MM.1S (cell line): ENCODE measurements at regions not wholly inside any gene's neighbourhood (a gene's known extent, or its start where the extent isn't known, plus 50 kb on each side); places are given as distances from the start of the nearest gene placed in this dataset.

Experiments used
- DNase-seq: peaks from one replicate; pipeline ENCODE4 v3.0.0-alpha.2; 2015
- H2AFZ ChIP-seq: fragments of 300-600 bp; sonication (generic); 2 replicates; pipeline ENCODE4 v1.6.0; 2016; ENCODE audit warnings: antibody characterized with exemption, low read length
- H3F3A ChIP-seq: fragments of 300-600 bp; sonication (generic); 2 replicates; pipeline ENCODE4 v1.6.1; 2016; ENCODE audit warnings: mild to moderate bottlenecking, antibody characterized with exemption, low read length, moderate library complexity, mixed read lengths; ENCODE audit not compliant: insufficient read depth
- H3K27ac ChIP-seq: fragments of 300-600 bp; sonication (generic); 2 replicates; pipeline ENCODE4 v1.5.1; 2016; ENCODE audit warnings: mild to moderate bottlenecking, low read length
- H3K27me3 ChIP-seq: fragments of 300-600 bp; sonication (generic); replicated peaks from 2 replicates; pipeline ENCODE4 v1.6.0; 2016; ENCODE audit warnings: low read length; ENCODE audit not compliant: insufficient read depth
- H3K36me3 ChIP-seq: fragments of 300-600 bp; sonication (generic); replicated peaks from 2 replicates; pipeline ENCODE4 v1.6.1; 2016; ENCODE audit warnings: mild to moderate bottlenecking, low read length, mixed read lengths; ENCODE audit not compliant: insufficient read depth
- H3K4me1 ChIP-seq: fragments of 300-600 bp; sonication (generic); 2 replicates; pipeline ENCODE4 v1.6.1; 2016; ENCODE audit warnings: low read length, mixed read lengths
- H3K4me2 ChIP-seq: fragments of 300-600 bp; sonication (generic); 2 replicates; pipeline ENCODE4 v1.6.0; 2016; ENCODE audit warnings: low read depth, low read length
- H3K4me3 ChIP-seq: fragments of 300-600 bp; sonication (generic); 2 replicates; pipeline ENCODE4 v1.5.1; 2016; ENCODE audit warnings: low read length, mixed read lengths
- H3K79me2 ChIP-seq: fragments of 300-600 bp; sonication (generic); 2 replicates; pipeline ENCODE4 v1.6.1; 2016; ENCODE audit warnings: mixed run types, low read length, mixed read lengths
- H3K9ac ChIP-seq: fragments of 300-600 bp; sonication (generic); 2 replicates; pipeline ENCODE4 v1.6.1; 2016; ENCODE audit warnings: low read length, mixed read lengths
- H3K9me2 ChIP-seq: fragments of 300-600 bp; sonication (generic); replicated peaks from 2 replicates; pipeline ENCODE4 v1.6.1; 2016; ENCODE audit warnings: mild to moderate bottlenecking, low read length, mixed read lengths; ENCODE audit not compliant: insufficient read depth
- H3K9me3 ChIP-seq: fragments of 300-600 bp; sonication (generic); replicated peaks from 2 replicates; pipeline ENCODE4 v1.6.1; 2016; ENCODE audit warnings: mild to moderate bottlenecking, low read length, mixed read lengths; ENCODE audit not compliant: insufficient read depth
- H4K20me1 ChIP-seq: fragments of 300-600 bp; sonication (generic); 2 replicates; pipeline ENCODE4 v1.6.1; 2016; ENCODE audit warnings: mild to moderate bottlenecking, low read length, moderate library complexity, mixed read lengths; ENCODE audit not compliant: insufficient read depth
- CTCF ChIP-seq: fragments of 300-600 bp; sonication (generic); IDR thresholded peaks from 2 replicates; pipeline ENCODE4 v1.5.1; 2016; ENCODE audit warnings: antibody characterized with exemption, low read length, mixed read lengths
- EZH2 ChIP-seq: fragments of 300-600 bp; sonication (generic); optimal IDR thresholded peaks from 2 replicates; pipeline ENCODE3; 2017; ENCODE audit warnings: low read depth, mild to moderate bottlenecking, antibody characterized with exemption, low read length, mixed read lengths
- EZH2phosphoT487 ChIP-seq: fragments of 300-600 bp; sonication (generic); IDR thresholded peaks from 2 replicates; pipeline ENCODE4 v1.6.1; 2018; ENCODE audit warnings: antibody characterized with exemption, low read length

DNA sequence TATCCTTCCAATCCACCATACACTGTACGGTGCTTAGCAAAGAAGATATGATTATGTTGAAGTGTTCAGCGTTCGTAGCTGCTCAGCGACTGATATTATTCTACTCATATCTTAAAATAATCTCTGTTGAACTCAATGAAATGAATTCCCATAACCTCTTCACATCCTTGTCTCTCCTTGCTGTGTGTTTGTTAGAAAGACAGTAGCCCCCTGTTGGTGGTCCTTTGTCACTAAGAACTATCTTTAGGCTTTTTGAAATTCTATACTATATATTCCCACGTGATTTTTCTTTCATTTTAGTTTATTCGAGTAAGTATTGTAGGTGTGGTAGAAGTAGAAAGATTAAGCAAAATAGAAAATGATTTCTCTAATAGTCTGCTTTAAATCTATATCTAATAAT, 762.8 kb upstream of the WWC1 start:
- Histone ChIP-seq H3K79me2 (no peaks in the 10 kb centered on the region), H3K36me3 (no peaks in the 10 kb centered on the region), H3K4me1 (no peaks in the 10 kb centered on the region), H3K9ac (no peak overlapping the region), H3K4me2 (no peak overlapping the region), H3K27ac (no peak overlapping the region), H3K9me3 (no peaks in the 10 kb centered on the region), H3K27me3 (no peaks in the 10 kb centered on the region), H3F3A (no peaks in the 10 kb centered on the region), H3K4me3 (no peak overlapping the region), H3K9me2 (no peaks in the 10 kb centered on the region), H4K20me1 (no peaks in the 10 kb centered on the region), H2AFZ (no peak overlapping the region)
- TF ChIP-seq EZH2 (no peak), CTCF (no peak)
- no peak for DNase-seq

DNA sequence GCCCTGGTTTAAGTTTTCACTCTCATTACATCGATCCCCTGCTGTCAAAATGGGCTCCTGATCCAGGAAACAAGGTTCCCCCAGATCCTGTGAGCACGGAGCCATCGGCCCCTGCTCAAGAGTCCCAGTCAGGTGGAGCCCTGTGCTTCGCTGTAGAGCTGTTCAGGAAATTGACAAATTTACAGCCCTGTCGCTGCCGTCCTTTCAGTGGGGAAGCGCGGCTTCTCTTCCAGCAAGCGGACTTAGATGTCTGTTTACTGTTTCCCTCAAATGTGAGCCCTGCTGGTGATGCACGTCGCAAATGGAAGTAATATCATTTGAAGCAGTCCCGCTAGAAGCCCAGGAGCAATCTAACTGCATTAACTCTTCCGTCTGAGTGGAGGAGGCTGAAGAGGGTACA, 760.9 kb upstream of the WWC1 start:
- no peaks in the 10 kb centered on the region for H3K9me2 ChIP-seq
- TF ChIP-seq EZH2phosphoT487 = no peak
- TF ChIP-seq EZH2 = no peak
- TF ChIP-seq CTCF = no peak
- no peak overlapping the region for H3K27ac ChIP-seq
- no peaks in the 10 kb centered on the region for H3K36me3 ChIP-seq
- H3F3A ChIP-seq = no peaks in the 10 kb centered on the region
- no peaks in the 10 kb centered on the region for H3K27me3 ChIP-seq
- H4K20me1 ChIP-seq = no peaks in the 10 kb centered on the region
- H3K4me2 ChIP-seq = no peak overlapping the region
- no peaks in the 10 kb centered on the region for H3K4me1 ChIP-seq
- H3K9me3 ChIP-seq = no peaks in the 10 kb centered on the region
- H2AFZ ChIP-seq = no peak overlapping the region
- no peak overlapping the region for H3K4me3 ChIP-seq
- H3K79me2 ChIP-seq = no peaks in the 10 kb centered on the region
- no peak for DNase-seq
- no peak overlapping the region for H3K9ac ChIP-seq

- Histone ChIP-seq H3K4me2 (no peak overlapping the region), H3K9ac (no peak overlapping the region), H3K9me2 (no peaks in the 10 kb centered on the region)
Observed at GRCh38 chr5:167533814-167534795, 757.3 kb upstream of the WWC1 start.

More at GRCh38 chr5:167533814-167534795, 757.3 kb upstream of the WWC1 start:
- no peak for TF ChIP-seq EZH2phosphoT487
- no peak for TF ChIP-seq EZH2
- no peak for TF ChIP-seq CTCF
- no peaks in the 10 kb centered on the region for H3F3A ChIP-seq
- H3K27me3 ChIP-seq = no peaks in the 10 kb centered on the region
- H4K20me1 ChIP-seq = no peaks in the 10 kb centered on the region
- no peaks in the 10 kb centered on the region for H3K79me2 ChIP-seq
- H3K36me3 ChIP-seq = no peaks in the 10 kb centered on the region
- H3K4me3 ChIP-seq = no peak overlapping the region
- H3K4me1 ChIP-seq = no peaks in the 10 kb centered on the region
- H3K9me3 ChIP-seq = no peaks in the 10 kb centered on the region
- no peak overlapping the region for H2AFZ ChIP-seq
- DNase-seq = no peak
- no peak overlapping the region for H3K27ac ChIP-seq
